Tibial artery (tissue), 4 donors: ENCODE measurements at regions not wholly inside any gene's neighbourhood (a gene's known extent, or its start where the extent isn't known, plus 50 kb on each side); places are given as distances from the start of the nearest gene placed in this dataset.

Source experiments
- DNase-seq, 2 donors: peaks; one replicate each; pipeline ENCODE4 v3.0.0-alpha.2; 2019
- H3K27ac ChIP-seq, 2 donors: fragments of 200-600 bp; sonication (generic) in 1 of 2; 1 replicate in 1 of 2; 2 replicates in 1 of 2; pipeline ENCODE4 v1.5.1; 2018 to 2019; ENCODE audit warnings: mild to moderate bottlenecking in 1 of 2
- H3K27me3 ChIP-seq, 2 donors: fragments of 200-600 bp; sonication (generic) in 1 of 2; one replicate each; pipeline versions ENCODE4 v1.5.1 to v1.6.0; 2016 to 2019
- H3K36me3 ChIP-seq, 3 donors: fragments of 200-600 bp; sonication (generic) in 2 of 3; one replicate each; pipeline ENCODE4 v1.5.1; 2016 to 2019; ENCODE audit warnings: mild to moderate bottlenecking in 2 of 3
- H3K4me1 ChIP-seq, 4 donors: fragments of 200-600 bp; sonication (generic) in 2 of 4; 1 replicate in 3 of 4; 2 replicates in 1 of 4; pipeline ENCODE4 v1.5.1; 2016 to 2019
- H3K4me3 ChIP-seq, 2 donors: fragments of 200-600 bp; sonication (generic) in 1 of 2; 1 replicate in 1 of 2; 2 replicates in 1 of 2; pipeline ENCODE4 v1.5.1; 2018 to 2019; ENCODE audit warnings: mild to moderate bottlenecking in 2 of 2
- H3K9me3 ChIP-seq, 3 donors: fragments of 200-600 bp; sonication (generic) in 1 of 3; one replicate each; pipeline ENCODE4 v1.5.1; 2016 to 2019
- CTCF ChIP-seq, 2 experiments: fragments of 200-600 bp in 1 of 2; fragments of 450-650 bp in 1 of 2; IDR thresholded peaks; one replicate each; pipeline ENCODE4 v1.5.1; 2017 to 2019; ENCODE audit warnings: antibody characterized with exemption in 2 of 2, mild to moderate bottlenecking in 1 of 2, moderate library complexity in 1 of 2
- intact Hi-C: fragments of 100-400 bp; cut with DNase I; formaldehyde crosslinking; loops from one replicate; pipeline ENCODE4 v1.15.0; 2023; ENCODE audit warnings: low total_unique reads

DNA sequence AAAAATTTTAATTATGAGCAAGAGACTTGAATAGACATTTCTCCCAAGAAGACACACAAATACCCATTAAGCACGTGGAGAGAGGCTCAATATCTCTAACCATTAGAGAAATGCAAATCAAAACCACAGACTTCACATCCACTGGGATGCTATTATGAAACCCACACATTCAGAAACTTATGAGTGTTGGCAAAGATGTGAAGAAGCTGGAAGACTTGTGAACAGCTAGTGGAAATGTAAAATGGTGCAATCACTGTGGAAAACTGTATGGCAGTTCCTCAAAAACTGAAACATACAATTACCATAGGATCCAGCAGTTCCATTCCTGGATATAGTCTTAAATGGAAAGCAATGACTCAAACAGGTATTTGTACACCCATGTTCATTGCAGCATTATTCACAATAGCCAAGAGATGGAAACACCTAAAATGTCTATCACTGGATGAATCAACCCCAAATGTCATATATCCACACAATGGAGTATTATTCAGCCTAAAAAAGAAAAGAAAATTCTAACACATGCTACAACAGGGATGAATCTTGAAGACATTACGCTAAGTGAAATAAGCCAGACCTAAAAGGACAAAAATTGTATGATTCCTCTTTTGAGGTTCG, 53.5 kb upstream of the FRMD4A start:
- H3K27ac ChIP-seq = no peak overlapping the region
- no peaks in the 10 kb centered on the region for H3K9me3 ChIP-seq
- no peak for TF ChIP-seq CTCF (IDR thresholded peaks at IDR 0.05)
- H3K27me3 ChIP-seq = peaks cover 0 to under 1% of the 10 kb centered on the region in 2 donors
- no peaks in the 10 kb centered on the region for H3K36me3 ChIP-seq
- no peak for DNase-seq
- intact Hi-C loops = no loop called here
- H3K4me1 ChIP-seq = peaks cover 0 to 3% (median 0%) of the 10 kb centered on the region in 4 donors
- H3K4me3 ChIP-seq = no peak overlapping the region

GRCh38 chr10:14383266-14383665, 52.5 kb upstream of the FRMD4A start:
- no peak for TF ChIP-seq CTCF (IDR thresholded peaks at IDR 0.05)
- H3K27me3 ChIP-seq = peaks cover 0 to 2% of the 10 kb centered on the region in 2 donors
- no peaks in the 10 kb centered on the region for H3K9me3 ChIP-seq
- DNase-seq = no peak
- H3K36me3 ChIP-seq = no peaks in the 10 kb centered on the region
- intact Hi-C loops = no loop called here
- peaks cover 0 to 3% (median 0%) of the 10 kb centered on the region in 4 donors for H3K4me1 ChIP-seq
- no peak overlapping the region for H3K27ac ChIP-seq
- no peak overlapping the region for H3K4me3 ChIP-seq

GRCh38 chr10:14382531-14382930, 51.8 kb upstream of the FRMD4A start:
- Histone ChIP-seq H3K9me3 (no peaks in the 10 kb centered on the region), H3K27me3 (peaks cover 0 to 2% of the 10 kb centered on the region in 2 donors), H3K4me1 (peaks cover 0 to 3% (median 0%) of the 10 kb centered on the region in 4 donors), H3K36me3 (no peaks in the 10 kb centered on the region), H3K27ac (no peak overlapping the region), H3K4me3 (no peak overlapping the region)
- intact Hi-C loops = no loop called here
- DNase-seq = no peak
- TF ChIP-seq CTCF (IDR thresholded peaks at IDR 0.05) = no peak

DNA sequence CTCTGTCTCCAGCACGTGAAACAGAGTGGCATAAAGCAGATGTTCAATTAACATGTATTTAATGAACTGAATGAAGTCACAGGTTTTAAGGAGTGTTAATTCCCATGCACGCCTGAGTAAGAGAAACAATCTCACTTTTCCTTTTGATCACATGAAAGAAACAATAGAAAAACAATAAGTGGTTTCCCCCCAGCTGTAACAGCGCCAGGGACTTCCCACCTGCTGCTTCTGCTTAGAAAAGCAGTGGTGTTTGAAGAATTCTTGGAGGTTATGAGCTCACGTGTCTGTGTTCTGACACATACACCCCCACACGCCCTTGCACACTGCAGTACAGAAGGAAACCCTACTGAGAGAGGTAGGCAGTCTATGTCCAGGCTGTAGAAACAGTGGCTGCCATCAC, 51.3 kb upstream of the FRMD4A start:
- intact Hi-C loops = no loop called here
- H3K36me3 ChIP-seq = no peaks in the 10 kb centered on the region
- DNase-seq = no peak

DNA sequence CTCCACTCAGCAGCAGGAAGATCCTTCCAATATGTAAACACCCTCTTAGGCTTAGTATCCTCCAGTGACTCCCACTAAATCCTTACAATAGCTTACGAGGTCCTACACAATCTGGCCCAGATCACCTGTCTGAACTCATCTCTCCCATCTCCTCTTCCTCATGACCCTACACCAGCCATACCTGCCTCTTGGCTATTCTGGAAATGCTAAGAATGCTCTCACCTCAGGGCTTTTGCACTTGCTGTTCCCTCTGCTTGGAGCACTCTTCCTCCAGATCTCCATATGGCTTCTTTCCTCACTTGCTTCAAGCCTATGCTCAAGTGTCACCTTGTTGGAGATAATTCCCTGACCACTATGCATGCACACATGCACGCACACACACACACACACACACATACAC, 50.8 kb upstream of the FRMD4A start:
- no peak for TF ChIP-seq CTCF (IDR thresholded peaks at IDR 0.05)
- H3K9me3 ChIP-seq = no peaks in the 10 kb centered on the region
- H3K27ac ChIP-seq = no peak overlapping the region
- H3K4me3 ChIP-seq = no peak overlapping the region
- no peak for DNase-seq
- H3K36me3 ChIP-seq = no peaks in the 10 kb centered on the region
- peaks cover 0 to 2% of the 10 kb centered on the region in 2 donors for H3K27me3 ChIP-seq
- peaks cover 0 to 3% (median 0%) of the 10 kb centered on the region in 4 donors for H3K4me1 ChIP-seq
- intact Hi-C loops = no loop called here

More for the DNA sequence above, 51.3 kb upstream of the FRMD4A start:
- no peak overlapping the region for H3K27ac ChIP-seq
- peaks cover 0 to 3% (median 0%) of the 10 kb centered on the region in 4 donors for H3K4me1 ChIP-seq
- H3K27me3 ChIP-seq = peaks cover 0 to 2% of the 10 kb centered on the region in 2 donors
- no peaks in the 10 kb centered on the region for H3K9me3 ChIP-seq
- no peak for TF ChIP-seq CTCF (IDR thresholded peaks at IDR 0.05)
- H3K4me3 ChIP-seq = no peak overlapping the region
